PFSK-1 (cell line): ENCODE measurements at regions not wholly inside any gene's neighbourhood (a gene's known extent, or its start where the extent isn't known, plus 50 kb on each side); places are given as distances from the start of the nearest gene placed in this dataset.

Experiments used
- POLR2AphosphoS5 ChIP-seq: IDR thresholded peaks from 2 replicates; pipeline ENCODE4 v1.6.1; 2012; ENCODE audit warnings: low read depth, mild to moderate bottlenecking, control low read depth, low read length, moderate library complexity
- REST ChIP-seq, 2 experiments: IDR thresholded peaks; 2 replicates each; pipeline versions ENCODE4 v1.6.1 to v1.8.0; 2011 to 2012; ENCODE audit warnings: low read depth in 2 of 2, low read length in 2 of 2, control low read depth in 1 of 2, inconsistent platforms in 1 of 2, mild to moderate bottlenecking in 1 of 2, moderate library complexity in 1 of 2; ENCODE audit not compliant: insufficient read depth in 1 of 2
- SIN3A ChIP-seq: IDR thresholded peaks from 2 replicates; pipeline ENCODE4 v1.6.1; 2012; ENCODE audit warnings: mild to moderate bottlenecking, low read length, moderate library complexity, borderline replicate concordance; ENCODE audit not compliant: insufficient read depth
- TAF1 ChIP-seq: IDR thresholded peaks from 2 replicates; pipeline ENCODE4 v1.6.1; 2012; ENCODE audit warnings: low read length, control low read depth, borderline replicate concordance; ENCODE audit not compliant: insufficient read depth

GRCh38 chr2:67312871-67313270 is 84.3 kb upstream of the ETAA1 start:
- no peak for TF ChIP-seq TAF1
- no peak for TF ChIP-seq SIN3A
- no peak for TF ChIP-seq POLR2AphosphoS5
- TF ChIP-seq REST (IDR thresholded peaks at IDR 0.05; ENCODE audit: insufficient read depth in 1 of 2, low read depth in 2 of 2, low read length in 2 of 2): no peak
